ENCODE measurements at regions not wholly inside any gene's neighbourhood (a gene's known extent, or its start where the extent isn't known, plus 50 kb on each side); places are given as distances from the start of the nearest gene placed in this dataset.

DNA sequence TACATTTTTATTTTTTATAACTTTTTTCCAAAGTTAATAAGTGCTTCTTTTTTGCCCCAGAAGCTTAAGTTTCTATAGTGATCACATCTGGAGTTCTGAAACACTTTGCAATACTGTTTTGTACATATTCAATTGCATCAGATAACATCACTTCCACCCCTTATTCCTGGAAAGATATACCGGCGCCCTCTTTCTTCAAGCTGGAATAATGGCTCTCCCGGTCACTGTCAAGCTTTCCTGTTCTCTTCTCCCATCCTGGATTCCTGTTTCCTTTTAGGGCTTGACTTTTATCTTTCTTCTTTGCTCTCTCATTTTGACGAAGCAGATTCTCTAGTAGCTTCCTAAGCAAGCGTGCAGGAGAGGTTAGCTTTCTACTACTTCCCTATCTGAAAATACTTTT, 1866.8 kb downstream of the MRPL39 start:
- TF ChIP-seq, protein P1, sequence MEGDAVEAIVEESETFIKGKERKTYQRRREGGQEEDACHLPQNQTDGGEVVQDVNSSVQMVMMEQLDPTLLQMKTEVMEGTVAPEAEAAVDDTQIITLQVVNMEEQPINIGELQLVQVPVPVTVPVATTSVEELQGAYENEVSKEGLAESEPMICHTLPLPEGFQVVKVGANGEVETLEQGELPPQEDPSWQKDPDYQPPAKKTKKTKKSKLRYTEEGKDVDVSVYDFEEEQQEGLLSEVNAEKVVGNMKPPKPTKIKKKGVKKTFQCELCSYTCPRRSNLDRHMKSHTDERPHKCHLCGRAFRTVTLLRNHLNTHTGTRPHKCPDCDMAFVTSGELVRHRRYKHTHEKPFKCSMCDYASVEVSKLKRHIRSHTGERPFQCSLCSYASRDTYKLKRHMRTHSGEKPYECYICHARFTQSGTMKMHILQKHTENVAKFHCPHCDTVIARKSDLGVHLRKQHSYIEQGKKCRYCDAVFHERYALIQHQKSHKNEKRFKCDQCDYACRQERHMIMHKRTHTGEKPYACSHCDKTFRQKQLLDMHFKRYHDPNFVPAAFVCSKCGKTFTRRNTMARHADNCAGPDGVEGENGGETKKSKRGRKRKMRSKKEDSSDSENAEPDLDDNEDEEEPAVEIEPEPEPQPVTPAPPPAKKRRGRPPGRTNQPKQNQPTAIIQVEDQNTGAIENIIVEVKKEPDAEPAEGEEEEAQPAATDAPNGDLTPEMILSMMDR (IDR thresholded peaks at IDR 0.05; ENCODE audit: unreplicated experiment) = no peak
- H3K27ac Mint-ChIP-seq = no peak overlapping the region
- no peaks in the 10 kb centered on the region for H3K4me1 Mint-ChIP-seq (ENCODE audit: low read depth)
- no peaks in the 10 kb centered on the region for H3K27me3 Mint-ChIP-seq
- no peak for DNase-seq (ENCODE audit: low spot score, unreplicated experiment)
- H3K36me3 Mint-ChIP-seq (ENCODE audit: insufficient read depth) = no peaks in the 10 kb centered on the region
- no peak overlapping the region for H3K4me3 Mint-ChIP-seq (ENCODE audit: low read depth)
- peaks cover 37% of the 10 kb centered on the region for H3K9me3 Mint-ChIP-seq (ENCODE audit: low read depth)

DNA sequence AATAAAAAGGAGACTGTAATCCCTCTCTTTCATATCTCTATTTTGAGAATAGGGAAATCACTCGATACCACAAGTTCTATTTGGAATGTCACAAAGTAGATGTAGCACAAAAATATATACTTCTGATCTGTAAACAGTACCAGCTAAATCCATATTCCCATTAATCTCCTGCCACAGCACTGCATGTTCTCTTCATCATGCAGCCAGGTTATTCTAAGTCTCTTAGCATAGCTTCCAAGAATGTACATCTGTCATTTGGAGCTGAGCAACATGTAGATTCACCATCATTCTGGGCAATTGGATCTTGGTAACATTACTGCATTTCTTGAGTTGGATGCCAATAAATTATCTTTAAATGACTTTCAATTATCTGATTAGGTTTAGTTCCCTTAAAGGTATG, 1874.5 kb downstream of the MRPL39 start:
- TF ChIP-seq, protein P1 (IDR thresholded peaks at IDR 0.05; ENCODE audit: unreplicated experiment) = no peak
- no peaks in the 10 kb centered on the region for H3K36me3 Mint-ChIP-seq (ENCODE audit: insufficient read depth)
- H3K9me3 Mint-ChIP-seq (ENCODE audit: low read depth) = peaks cover 8% of the 10 kb centered on the region
- no peaks in the 10 kb centered on the region for H3K27me3 Mint-ChIP-seq
- H3K27ac Mint-ChIP-seq = no peak overlapping the region
- DNase-seq (ENCODE audit: low spot score, unreplicated experiment) = no peak
- no peaks in the 10 kb centered on the region for H3K4me1 Mint-ChIP-seq (ENCODE audit: low read depth)
- no peak overlapping the region for H3K4me3 Mint-ChIP-seq (ENCODE audit: low read depth)

DNA sequence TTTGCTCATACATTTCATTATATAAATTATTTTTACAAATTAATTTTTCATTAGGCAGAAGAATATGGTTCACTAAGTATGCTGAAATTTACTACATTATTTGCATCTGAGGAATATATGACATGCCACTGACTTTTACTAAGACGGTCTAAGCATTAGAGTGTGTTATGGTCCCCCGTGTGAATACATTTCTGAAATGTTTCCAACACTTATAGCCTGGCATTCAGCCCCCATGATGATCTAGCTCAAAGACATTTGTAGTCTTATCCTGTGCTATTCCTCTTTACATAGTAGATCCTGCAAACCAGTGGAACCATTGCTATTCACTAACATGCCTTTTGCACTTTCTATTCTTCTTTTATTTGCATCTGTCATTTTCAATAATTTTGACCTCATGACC, 1878.0 kb downstream of the MRPL39 start:
- TF ChIP-seq, protein P1 (IDR thresholded peaks at IDR 0.05; ENCODE audit: unreplicated experiment) = no peak
- no peak overlapping the region for H3K4me3 Mint-ChIP-seq (ENCODE audit: low read depth)
- H3K27ac Mint-ChIP-seq = no peak overlapping the region
- H3K4me1 Mint-ChIP-seq (ENCODE audit: low read depth) = no peaks in the 10 kb centered on the region
- H3K36me3 Mint-ChIP-seq (ENCODE audit: insufficient read depth) = no peaks in the 10 kb centered on the region
- H3K9me3 Mint-ChIP-seq (ENCODE audit: low read depth) = peaks cover 4% of the 10 kb centered on the region
- H3K27me3 Mint-ChIP-seq = no peaks in the 10 kb centered on the region
- no peak for DNase-seq (ENCODE audit: low spot score, unreplicated experiment)

DNA sequence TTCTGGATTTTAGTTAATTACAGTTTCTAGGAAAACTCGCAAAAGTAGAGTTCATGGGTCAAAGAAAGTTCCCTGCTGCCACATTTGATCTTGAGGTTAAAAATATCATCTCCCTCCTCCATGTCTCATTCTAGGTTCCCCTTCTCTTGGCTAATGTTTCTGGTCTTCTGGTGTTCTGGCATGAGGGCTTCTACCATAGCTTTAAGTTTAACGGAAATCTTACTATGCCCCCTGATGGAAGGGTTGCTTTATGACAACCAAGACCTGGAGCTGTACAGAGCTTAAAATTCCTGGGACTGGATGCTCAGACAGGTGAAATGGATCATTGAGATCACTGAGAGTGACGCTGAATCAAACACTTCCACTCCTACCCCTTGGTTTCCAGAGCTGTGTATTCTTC, 1881.7 kb downstream of the MRPL39 start:
- Mint-ChIP-seq H3K27ac (no peak overlapping the region), H3K4me3 (ENCODE audit: low read depth) (no peak overlapping the region), H3K27me3 (no peaks in the 10 kb centered on the region), H3K4me1 (ENCODE audit: low read depth) (no peaks in the 10 kb centered on the region), H3K36me3 (ENCODE audit: insufficient read depth) (no peaks in the 10 kb centered on the region), H3K9me3 (ENCODE audit: low read depth) (peaks cover 10% of the 10 kb centered on the region)
- TF ChIP-seq, protein P1 (IDR thresholded peaks at IDR 0.05; ENCODE audit: unreplicated experiment) = no peak
- no peak for DNase-seq (ENCODE audit: low spot score, unreplicated experiment)

DNA sequence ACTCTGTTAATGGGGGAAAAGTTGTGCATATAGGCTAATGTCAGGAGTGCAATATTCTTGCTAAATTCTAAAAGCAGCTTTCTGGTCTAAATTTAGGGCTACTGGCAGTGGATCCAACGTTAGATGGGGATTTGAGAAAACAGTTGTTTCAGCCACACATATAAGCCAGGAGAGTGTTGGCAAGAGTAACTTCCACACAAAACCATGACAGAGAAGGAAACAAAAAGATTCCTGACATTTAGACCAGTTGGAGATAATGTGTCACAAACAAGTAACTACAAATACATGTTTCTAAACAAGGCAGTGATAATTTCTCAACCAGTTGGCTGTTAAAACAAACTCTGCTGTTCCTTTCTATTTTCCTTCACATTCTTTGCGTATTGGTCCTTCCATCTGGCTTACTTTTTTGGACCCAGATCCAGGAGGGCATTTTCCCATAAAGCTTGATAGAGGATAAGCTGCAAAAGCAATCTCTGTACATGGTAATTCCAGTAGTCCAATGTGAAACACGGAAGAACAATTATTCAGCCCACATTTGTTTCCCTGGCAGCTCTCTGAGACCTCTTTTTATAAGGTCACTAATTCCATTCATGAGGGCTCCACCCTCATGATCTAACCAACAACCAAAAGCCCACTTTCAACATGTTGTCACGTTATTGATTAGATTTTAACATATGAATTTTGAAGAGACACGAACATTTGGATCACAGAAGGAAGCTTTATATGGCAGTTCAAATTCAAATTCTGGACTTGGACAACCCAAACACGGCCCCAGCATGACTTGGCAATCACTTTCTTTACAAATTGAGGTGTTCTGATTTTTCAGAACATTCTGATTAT, 1888.6 kb downstream of the MRPL39 start:
- Mint-ChIP-seq H3K27ac (no peak overlapping the region), H3K4me1 (ENCODE audit: low read depth) (no peaks in the 10 kb centered on the region), H3K27me3 (no peaks in the 10 kb centered on the region), H3K4me3 (ENCODE audit: low read depth) (no peak overlapping the region), H3K36me3 (ENCODE audit: insufficient read depth) (no peaks in the 10 kb centered on the region), H3K9me3 (ENCODE audit: low read depth) (peaks cover 26% of the 10 kb centered on the region)
- no peak for DNase-seq (ENCODE audit: low spot score, unreplicated experiment)
- TF ChIP-seq, protein P1 (IDR thresholded peaks at IDR 0.05; ENCODE audit: unreplicated experiment) = no peak
